Stimulated activated CD4-positive, alpha-beta T cell treated with anti-CD3 and anti-CD28 coated beads, Interleukin-2, amount 100 ng/mL, for 24 hours (primary cell): ENCODE measurements at regions not wholly inside any gene's neighbourhood (a gene's known extent, or its start where the extent isn't known, plus 50 kb on each side); places are given as distances from the start of the nearest gene placed in this dataset.

Source experiments
- DNase-seq, 2 donors: peaks; one replicate each; pipeline ENCODE4 v3.0.0-alpha.2; 2020

- DNase-seq, result no peak
Measured at GRCh38 chr22:48464246-48464645, 1363.4 kb downstream of the BRD1 start.

GRCh38 chr22:48459859-48460823, 1367.5 kb downstream of the BRD1 start:
- DNase-seq, result no peak

GRCh38 chr22:48459259-48459658, 1368.4 kb downstream of the BRD1 start:
- DNase-seq, result no peak

DNA sequence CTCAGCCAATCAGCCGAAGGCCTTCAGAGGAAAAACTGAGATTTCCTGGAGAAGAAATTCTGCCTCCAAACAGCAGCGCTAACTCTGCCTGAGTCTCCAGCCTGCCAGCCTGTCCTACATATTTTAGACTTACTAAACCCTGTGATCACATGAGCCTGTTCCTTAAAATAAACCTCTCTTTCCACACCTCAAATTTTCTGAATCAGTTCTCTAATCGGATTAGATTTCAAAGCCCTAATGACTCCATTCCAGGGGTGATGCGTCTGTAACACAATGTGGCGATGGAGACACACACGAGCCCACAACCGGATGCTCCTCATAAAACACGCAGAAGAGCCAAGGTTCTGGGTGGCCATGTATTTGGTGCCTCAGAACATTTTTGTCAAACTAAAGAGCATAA, 1371.2 kb downstream of the BRD1 start:
- DNase-seq, result no peak

DNA sequence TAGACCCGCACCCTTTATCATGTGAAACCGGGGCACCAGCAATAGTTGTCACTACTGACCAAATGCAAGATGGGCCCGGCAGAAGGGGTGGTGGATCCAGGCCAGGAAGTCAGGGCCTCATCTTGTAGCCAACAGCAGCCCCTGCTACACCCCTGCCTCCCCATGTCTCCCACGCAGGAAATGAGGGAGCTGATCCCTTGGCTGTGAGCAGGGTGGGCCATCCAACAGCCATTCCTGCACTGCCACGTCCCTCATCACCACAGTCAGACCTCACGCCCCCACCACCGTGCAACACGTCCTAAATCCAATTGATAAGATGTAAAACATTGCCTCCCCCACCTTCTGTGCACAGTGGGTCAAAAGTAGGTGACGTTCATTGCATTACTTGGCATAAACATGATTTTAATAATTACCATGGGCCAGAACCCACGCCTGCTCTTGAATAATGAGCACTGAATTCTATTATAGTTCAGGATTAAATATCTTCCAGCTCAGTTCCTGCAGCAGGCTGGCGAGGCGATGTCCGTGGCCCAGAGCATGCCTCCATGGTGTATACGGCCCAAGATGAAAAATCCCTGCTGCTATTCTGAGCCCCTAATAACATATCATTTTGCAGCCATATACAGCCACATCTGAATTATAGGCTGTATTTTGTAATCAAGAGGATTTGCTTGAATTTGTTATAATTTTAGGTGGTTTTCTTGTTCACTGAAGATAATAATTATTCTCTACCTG, 1373.8 kb downstream of the BRD1 start:
- DNase-seq, result no peak

DNA sequence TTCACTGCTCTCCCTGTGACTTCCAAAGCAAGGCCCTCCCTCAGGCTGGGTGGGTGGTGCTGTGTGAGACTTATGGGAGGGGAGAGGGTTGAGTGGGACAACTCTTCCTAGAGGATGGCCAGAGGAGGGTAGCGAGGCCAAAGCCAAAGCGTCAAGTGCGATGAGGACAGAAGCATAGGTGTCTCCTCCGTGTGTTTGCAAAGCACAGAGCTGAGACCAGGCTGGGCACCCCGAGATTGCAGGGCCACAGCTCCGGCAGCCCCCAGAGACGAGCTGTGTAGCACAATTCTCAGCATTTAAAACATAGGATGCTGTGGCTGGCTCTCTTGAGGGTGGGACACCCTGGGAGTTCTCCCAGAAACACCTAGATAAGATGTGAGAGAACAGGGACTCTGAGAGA, 1374.5 kb downstream of the BRD1 start:
- DNase-seq, result no peak

DNA sequence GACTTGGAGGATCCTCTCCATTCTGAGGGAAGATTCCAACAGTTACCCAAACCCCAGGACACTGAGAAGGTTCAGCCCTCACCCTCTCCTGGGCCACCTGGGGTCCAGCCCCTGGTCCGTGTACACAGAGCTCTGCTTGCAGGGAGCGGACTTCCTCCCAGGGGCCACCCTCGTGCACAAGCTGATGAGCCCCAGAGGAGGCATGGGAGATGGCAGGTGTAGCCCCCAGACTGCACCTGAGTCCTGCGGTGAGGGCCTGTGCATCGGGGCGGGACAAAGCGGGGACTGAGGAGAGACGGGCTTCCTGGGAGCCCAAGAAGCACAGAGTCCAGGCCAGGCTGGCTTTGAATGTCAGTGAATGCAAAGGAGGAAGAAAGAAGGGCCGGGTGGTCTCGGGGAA, 1374.9 kb downstream of the BRD1 start:
- DNase-seq, result no peak

- DNase-seq, result no peak
Measured at GRCh38 chr22:48451891-48452290, 1375.8 kb downstream of the BRD1 start.

- DNase-seq, result no peak
Measured at GRCh38 chr22:48450188-48450825, 1377.4 kb downstream of the BRD1 start.

DNA sequence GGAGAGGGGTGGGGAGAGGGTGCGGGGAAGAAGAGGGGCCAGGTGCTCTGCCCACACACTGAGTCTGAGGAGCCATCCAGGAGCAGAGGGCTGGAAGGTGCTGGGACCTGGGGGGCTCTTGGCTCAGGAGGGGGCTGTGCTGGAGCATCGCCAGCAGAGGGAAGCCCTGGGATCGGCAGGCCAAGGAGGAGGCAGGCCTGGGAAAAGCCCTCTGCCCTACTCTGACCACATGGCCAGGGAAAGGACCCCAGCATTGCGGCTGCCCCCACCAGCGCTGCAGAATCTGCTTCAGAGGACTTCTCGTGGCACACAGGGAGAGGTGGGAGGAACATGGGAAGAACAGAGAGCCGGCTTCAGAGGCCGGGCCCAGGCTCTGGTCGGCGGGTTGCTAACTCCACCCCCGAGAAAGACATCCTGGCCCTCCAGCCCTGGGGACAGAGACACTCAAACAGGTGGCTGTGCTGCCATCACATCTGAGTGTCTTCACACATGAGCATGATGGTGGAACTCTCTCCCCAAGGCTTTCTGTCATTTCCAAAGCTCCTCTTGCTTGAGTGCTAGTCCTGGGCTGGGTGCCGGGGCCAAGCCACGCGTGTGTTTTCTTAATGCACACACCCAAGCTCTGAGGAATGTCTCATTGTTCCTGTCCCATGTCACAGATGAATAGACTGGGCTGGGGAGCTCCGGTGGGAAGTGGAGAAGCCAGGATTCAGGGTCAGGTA, 1378.0 kb downstream of the BRD1 start:
- DNase-seq, result no peak

GRCh38 chr22:48448821-48449220, 1378.9 kb downstream of the BRD1 start:
- DNase-seq, result no peak

DNA sequence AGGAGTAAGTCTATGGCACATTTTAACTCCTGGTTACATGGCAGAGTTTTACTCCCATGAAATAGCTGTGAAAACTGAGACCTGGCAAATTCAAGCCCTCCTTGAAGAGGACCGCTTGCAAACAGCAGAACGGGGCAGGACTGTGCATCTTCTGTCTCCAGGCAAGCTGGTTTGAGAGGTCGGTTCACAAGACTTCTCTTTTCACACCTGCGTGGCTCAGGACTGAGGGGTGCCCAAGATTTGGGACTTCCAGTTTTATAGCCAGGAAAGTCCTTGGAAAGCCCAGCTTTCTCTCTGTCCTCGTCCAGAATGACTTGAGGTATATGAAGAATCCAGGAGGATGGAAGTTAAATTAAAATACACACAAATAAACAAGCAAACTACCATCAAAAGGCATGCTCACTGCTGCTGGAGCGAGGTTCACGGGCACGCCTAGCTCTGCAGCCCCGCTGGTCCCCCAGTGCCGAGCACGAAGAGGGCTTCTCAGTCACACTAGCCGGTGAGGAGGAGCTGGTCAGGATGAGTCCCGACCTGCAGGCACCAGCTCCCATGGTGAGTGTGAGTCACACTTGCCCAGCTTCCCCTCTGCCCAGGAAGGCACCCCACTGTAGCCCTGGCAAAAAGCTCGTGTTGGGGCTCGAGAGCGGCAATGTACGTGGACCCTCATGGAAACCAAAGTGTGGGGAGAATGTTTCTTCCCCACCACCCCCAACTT, 1382.4 kb downstream of the BRD1 start:
- DNase-seq, result no peak

GRCh38 chr22:48444320-48445112, 1383.2 kb downstream of the BRD1 start:
- no peak for DNase-seq

DNA sequence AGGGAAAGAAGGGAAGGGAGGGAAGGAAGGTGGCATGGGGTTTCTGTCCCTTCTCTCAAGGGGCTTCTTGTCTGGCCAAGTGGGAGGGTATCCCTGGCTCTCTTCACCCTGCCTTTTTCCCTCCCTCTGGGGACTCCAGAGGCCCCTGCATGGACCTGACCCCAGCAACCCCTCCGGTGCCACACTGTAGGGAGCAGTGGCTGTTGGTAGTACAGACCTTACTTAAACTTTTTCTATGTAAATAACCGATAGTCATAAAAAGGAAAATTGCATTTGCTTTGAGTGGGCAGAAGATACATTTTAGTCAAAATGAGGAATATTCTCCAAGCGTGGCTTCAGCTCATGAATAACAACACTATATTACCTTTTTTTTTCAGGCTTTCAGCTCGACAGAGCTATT, 1384.0 kb downstream of the BRD1 start:
- no peak for DNase-seq

GRCh38 chr22:48442663-48443062, 1385.0 kb downstream of the BRD1 start:
- DNase-seq, result no peak

DNA sequence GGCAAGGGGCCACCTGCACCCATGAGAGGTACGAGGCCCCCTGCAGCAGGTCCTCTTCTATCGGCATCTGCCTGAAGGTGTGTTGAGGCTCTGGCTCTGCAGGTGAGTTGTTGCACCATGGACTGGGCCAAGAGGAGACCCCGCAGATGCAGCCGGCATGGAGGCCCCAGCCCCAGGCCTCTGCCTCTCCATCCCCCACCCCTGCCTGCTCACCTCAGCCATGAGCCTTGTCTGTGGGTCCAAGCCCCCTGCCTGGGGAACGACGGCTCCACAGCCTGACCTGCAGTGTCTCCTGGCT, 1386.2 kb downstream of the BRD1 start:
- no peak for DNase-seq

DNA sequence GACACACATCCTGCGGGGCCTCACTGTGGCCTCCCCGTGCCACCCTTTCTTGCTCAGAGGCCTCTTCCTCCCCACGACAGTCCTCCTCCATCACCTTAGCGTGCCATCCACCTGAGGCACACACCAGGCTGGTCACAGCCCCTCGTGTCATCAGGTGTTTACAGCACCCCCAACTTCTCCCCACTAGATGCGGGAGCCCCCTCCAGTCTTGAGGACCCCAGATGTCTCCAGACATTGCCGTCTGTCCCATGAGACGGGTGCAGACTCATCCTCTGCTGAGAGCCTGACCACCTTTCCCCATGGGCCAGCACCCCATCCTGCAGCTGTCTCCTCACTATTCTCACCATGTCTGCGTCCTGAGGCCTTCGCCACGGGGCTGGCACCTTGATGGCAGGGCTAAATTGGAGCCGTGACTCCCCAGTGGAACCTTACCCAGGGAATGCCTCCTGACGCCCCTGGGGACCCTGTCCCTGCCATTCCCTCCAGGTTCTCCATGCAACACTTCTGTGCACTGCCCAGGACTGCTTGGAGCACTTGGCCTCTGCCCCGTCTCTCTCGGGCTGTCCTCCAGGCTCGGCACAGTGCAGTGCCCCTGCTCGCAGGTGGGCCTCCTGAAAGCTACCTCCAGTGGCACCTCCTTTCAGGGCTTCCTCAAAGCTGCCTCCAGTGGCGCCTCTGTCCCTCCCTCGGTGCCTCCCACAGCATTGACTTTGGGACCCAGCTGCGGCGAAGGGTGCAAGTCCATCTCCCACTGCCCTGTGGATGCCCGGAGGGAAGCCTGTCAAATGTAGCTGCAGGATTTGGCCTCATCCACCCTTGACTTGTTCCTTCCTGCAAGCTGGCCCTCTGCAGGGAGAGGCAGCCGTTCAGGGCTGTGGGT, 1386.8 kb downstream of the BRD1 start:
- DNase-seq, result no peak

GRCh38 chr22:48440176-48440575, 1387.5 kb downstream of the BRD1 start:
- no peak for DNase-seq

- no peak for DNase-seq
Measured at GRCh38 chr22:48439560-48440135, 1388.0 kb downstream of the BRD1 start.
